Gastroesophageal sphincter (tissue), 3 donors: ENCODE measurements at regions not wholly inside any gene's neighbourhood (a gene's known extent, or its start where the extent isn't known, plus 50 kb on each side); places are given as distances from the start of the nearest gene placed in this dataset.

Experiments
- CTCF ChIP-seq, 4 experiments: fragments of 200-600 bp in 2 of 4; fragments of 450-650 bp in 2 of 4; sonication (generic) in 1 of 4; IDR thresholded peaks; one replicate each; pipeline ENCODE4 v1.5.1; 2017 to 2019; ENCODE audit warnings: antibody characterized with exemption in 4 of 4, mild to moderate bottlenecking in 2 of 4, moderate library complexity in 2 of 4
- EP300 ChIP-seq: sonication (generic); formaldehyde crosslinking; IDR thresholded peaks from one replicate; pipeline ENCODE4 v1.6.1; 2017; ENCODE audit warnings: antibody characterized with exemption, mild to moderate bottlenecking
- POLR2A ChIP-seq, 2 donors: fragments of 450-650 bp; IDR thresholded peaks; one replicate each; pipeline ENCODE4 v1.6.1; 2017; ENCODE audit warnings: antibody characterized with exemption in 2 of 2, mild to moderate bottlenecking in 2 of 2, moderate library complexity in 1 of 2
- POLR2AphosphoS5 ChIP-seq: sonication (generic); formaldehyde crosslinking; IDR thresholded peaks from one replicate; pipeline ENCODE4 v1.6.1; 2017; ENCODE audit warnings: antibody characterized with exemption

- no peak for TF ChIP-seq POLR2AphosphoS5
- TF ChIP-seq CTCF (IDR thresholded peaks at IDR 0.05) = no peak
- no peak for TF ChIP-seq POLR2A (IDR thresholded peaks at IDR 0.05)
- no peak for TF ChIP-seq EP300
These were observed 213.2 kb downstream of the SLC7A11 start for GRCh38 chr4:138028923-138029322.
